Left renal pelvis (tissue), 4 donors: ENCODE measurements at regions not wholly inside any gene's neighbourhood (a gene's known extent, or its start where the extent isn't known, plus 50 kb on each side); places are given as distances from the start of the nearest gene placed in this dataset.

Experiments
- DNase-seq, 4 donors: peaks; one replicate each; pipeline ENCODE4 v3.0.0-alpha.2; 2013; ENCODE audit warnings: low read depth in 4 of 4, low spot score in 3 of 4

DNA sequence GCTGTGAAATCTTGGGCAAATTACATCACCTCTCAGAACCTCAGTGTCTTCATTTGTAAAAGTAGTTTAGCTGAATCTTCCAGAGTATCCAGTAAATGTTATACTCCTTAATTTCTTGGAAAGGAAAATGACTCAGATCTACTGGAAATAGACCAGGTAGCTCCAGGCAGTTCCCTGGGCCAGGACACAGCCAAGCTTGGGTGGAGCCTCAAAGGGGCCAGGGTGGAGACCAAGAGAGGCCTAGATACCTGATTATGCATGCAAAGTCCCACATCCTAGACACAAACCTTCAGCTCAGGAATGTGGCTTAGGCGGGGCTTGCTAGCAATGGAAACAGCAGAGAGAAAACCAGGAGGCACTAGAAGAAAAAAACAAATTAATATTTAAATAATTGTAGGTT lies 272.8 kb downstream of the MAFB start:
- no peak for DNase-seq

DNA sequence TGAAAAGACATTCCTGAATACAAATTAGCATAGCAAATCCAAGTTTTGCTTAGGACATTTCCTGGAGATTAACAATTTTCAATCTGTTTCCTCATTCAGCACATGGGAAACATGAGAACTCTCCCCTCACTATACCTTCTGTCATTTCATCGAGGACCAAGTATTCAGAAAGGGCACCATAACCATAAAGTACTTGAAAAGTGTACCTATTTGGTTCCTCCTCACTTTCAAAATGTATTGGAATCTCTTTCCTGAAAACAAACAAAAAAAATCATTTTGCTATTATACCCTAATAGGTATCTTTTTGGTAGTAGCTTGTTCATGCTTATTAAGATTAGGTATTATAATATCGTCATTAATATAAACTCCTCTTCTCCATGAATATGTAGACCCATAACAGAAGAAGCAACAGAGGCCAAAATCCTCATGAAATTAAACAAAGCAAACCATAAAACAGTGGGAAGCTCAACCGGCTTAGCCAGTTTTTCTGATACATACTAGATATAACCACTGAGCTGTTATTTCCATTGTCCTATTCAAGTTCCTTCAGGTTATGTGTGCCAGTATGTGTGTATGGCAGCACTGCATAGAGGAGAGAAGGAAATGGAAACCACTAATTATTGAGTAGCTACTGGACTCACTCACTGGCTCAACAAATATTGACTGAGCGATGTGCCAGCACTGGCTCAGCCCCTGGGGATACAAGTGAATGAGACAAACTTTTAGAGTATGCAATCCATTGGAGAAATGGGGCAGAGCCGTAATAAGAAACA lies 274.0 kb downstream of the MAFB start:
- DNase-seq: no peak

DNA sequence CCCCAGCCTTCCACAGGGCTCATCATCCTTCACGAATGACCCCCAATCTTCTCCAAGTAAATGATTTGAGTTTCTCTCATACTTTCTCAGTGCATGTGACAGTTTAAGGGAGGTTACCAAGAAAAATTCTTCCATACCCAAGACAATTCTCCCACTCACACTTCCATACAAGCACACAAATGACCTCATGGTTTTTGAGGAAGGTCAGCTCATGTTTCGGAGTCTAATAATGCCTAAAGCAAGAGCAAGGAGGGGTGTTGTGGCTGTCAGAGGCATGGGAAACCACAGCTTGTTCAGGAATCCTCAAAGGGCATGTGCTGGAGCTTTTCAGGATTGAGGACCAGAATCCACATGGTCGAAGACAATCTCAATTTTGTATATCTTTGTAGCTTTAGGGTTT lies 279.0 kb downstream of the MAFB start:
- no peak for DNase-seq

DNA sequence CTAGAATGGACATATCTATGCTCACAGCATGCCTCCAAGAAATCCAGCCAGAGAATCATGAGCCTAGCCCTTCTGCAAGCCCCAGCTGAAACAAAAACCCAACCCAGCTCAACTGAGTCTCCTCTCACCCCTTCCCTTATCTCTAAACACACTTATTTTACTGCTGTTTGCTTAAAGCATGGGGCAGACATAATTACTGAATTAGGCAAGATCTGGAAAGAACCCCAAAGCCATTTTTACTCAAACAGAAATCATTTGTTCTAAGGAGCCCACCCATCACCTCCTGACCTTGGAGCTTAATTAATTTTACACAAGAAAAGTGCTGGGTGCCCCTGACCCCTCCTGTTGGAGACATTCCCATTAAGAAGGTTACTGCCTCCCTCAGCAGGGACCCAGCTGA lies 291.6 kb downstream of the MAFB start:
- no peak for DNase-seq

DNA sequence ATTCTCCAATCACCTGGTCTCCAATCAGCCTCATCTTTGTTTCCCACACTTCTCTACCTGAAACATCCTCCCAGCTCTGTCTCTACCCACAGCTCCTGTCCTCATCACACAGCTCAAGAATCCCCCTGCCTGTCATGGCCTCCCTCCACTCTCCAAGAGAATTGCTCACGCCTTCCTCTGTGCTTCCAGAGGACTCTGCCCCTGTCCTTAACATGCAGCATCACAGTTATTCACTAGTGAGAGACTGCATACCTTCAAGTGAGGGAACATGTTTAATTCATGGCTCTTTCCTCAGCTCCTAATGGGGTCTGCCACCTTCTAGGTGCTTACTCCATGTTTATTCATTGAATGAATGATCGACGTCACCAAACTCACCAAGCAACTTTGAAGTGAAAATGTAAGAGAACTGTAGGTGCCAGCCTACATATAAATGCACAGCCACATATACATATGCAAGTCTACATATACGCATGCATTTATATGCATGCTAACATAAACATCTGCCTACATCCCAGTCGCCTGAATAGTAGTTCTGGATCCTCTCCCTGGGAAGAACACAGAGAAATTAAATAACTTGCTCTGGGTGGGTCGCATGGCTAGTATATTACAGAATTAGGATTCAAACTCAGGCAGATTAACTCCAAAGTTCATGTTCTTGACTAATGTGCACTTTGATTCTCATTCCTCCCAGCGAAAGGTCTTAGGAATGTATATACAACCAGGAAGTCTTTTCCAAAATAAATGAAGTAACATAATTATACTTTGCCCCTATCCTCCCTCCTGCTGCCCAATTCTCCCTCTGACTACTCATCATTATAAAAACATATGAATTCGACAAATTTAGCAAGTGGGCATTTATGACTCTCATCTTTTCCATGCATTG lies 295.6 kb downstream of the MAFB start:
- DNase-seq: no peak

DNA sequence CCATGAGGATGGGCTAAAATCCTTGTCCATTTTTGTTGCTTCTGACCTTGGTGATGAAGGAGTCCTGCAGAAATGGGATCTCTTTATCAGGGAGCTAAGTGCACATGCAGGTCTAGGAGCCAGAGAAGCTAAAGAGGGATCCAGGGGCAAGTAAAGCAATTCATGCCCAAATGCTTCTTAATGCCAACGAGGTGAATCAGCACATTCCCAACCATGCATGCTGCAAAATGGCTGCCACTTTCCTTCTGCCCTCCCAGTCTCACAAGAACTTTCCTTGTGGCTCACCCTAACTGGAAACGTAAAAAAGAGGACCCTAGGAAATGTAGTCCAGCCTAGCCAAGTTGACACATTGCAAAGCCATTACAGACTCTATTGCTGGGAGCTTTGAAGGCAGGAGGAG lies 298.4 kb downstream of the MAFB start:
- no peak for DNase-seq

DNA sequence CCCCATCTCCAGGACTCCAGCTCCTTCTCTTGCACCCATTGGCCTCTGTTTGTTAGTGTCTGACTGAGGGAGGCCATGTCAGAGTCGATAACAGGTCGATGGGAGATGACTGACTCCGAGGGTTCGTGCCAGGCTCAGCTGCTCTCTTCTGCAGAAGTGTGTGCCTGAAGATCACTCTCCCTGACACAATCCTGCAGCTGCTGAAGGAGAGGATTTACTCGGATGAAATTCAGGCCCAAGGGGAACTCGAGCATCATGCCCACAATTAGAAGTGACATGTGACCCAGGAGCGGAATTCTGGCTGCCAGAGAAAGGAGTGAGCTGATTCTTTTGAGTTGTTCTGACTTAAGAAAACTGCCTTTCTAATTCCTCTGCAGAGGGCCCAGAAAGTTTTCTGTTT lies 318.2 kb downstream of the MAFB start:
- no peak for DNase-seq

DNA sequence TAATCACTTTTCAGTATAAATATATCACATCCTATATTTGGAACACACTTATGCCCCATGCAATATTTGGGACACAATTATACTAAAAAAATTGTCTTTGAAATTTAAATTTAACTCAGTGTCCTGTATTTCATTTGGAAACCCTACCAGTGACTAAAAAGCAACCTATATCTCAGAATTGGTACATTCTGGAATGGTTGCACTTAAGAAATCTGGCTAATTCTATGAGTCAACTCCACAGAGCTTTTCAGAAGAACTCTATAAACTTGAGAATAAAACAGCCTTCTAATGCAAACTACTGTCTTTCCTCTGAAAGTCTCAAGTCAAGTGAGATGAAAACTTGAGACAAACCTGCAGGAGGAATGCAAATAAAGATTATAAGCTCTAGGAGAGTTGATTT lies 320.2 kb downstream of the MAFB start:
- no peak for DNase-seq

DNA sequence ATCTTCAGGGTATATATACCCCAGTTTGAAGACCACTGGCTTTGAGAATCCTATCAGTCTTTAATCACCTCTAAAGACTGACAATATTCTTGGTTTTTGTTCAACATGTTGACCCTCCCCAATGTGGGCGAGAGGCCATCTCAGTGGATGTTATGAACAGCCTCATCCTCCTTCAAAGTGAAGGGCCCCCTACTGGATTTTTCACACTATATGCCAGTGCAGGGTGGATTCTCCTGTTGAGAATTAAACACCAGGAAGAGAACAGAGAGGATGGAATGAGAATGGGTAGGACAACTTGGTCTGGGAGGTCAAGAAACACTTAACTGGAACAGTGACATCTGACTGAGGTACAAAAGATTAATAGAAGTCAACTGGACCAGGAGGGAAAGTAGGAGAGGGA lies 327.1 kb downstream of the MAFB start:
- DNase-seq: no peak

DNA sequence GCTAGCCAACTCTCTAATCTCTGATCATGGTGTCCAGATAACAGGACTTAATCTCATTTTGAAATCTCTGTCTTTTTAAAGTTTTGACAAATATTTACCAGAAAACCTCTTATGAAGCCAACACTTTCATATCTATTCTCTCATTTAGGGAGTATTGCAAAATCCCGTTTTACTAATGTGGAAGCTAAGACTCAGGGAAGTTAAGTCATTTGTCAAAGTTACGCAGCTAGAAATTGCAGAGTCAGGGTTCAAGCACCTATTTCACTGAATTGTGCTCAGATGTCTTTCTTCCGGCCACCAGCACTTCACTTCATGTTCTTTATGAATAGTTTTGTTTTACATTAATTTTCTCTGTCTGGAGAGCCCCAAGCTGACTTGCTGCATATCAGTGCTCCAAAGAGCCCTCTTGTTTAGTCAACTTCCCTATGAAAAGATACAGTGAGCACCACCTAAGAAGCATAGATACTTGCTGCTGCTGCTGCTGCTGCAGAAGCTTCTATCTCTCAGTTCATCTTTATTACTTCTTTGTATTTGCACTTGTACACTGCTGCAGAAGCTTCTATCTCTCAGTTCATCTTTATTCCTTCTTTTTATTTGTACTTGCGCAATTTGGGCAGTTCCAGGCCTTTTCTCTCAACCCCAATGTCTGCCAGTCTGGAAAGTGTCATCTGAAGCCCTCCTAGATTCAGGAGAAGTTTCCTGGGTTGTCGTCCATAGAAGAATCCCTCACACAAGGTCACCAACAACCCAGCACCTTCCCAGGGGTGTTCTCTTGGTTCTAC lies 329.7 kb downstream of the MAFB start:
- no peak for DNase-seq

DNA sequence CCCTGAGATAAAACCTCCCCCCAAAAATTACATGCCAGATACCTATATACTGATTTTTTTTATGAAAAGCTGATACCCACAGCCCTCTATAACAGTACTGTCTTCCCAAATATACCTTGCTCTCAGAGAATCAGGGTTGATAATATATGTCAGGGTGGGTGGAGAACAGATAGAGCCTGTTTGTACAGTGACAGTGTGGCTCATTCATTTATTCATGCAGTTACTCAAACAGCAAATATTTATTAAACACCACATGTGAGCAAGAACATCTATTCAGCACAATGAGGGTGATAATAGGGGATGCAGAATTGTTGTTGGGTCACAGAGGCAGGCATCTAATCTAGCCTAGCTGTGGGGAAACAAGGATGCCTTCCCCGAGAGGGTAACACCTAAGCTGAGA lies 334.2 kb downstream of the MAFB start:
- no peak for DNase-seq

DNA sequence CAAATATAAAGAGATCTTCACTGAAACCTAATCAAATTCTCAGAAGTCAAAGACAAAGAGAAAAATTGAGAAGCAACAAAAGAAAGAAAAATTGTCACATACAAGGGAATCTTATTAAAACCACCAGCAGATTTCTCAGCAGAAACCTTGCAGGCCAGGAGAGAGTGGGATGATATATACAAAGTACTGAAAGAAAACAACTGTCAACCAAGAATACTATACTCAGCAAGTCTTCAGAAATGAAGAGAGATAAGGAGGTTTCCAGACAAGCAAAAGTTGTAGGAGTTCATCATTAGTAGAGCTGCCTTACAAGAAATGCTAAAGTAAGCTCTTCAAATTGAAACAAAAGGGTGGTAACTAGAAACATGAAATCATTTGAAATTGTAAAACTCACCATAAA lies 345.6 kb downstream of the MAFB start:
- DNase-seq: no peak

DNA sequence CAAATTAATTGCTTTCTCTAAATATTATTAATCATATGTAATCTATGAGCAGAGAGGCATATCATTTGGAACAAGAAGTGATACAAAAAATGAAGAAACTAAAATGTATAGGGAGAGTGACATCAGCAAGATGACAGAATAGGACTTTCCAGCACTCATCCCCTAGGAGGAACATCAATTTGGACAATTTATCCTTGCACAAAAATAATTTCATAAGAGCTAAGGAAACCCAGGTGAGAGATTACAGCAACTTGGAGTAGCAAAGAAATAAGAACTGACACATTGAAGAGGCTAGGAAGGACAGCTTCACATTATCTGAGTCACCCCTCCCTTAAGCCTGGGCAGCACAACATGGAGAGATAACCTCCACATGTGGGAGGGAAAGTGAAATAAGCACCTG lies 347.5 kb downstream of the MAFB start:
- DNase-seq: no peak

DNA sequence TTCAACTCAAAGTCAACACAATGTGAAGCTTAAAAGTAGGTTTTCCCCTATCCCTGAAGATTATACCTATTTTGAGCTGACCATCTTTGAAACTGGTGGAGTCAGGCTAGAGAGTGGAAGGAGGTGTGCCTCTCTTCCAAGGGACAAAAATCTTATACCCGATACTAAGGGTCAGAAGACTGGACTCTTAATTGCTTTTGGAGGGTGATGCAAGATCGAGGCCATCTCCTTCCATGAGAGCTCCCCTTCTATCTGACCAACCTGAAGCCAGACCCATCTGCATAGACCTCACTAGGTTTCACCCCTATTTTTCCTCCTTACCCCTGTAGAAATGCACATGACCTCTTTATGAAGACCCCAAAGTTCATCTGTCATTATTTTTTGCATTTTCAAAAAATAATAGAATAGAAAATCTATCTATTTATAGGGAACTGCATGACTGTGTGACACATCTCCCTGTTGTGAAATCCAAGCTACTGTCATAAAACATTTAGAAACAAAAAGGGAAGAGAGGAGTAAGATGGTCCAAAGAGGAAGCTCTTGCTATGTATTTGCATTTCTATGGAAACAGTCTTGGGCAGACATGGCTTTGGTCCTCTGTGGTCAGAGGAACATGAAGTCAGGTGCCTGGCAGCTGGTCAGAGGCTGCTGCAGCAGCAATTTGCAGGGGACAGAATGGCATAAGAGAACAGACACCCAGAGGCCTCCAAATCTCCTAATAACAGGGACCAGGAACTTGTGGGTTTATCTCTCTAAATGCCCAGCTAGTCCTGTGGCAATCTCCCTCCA lies 349.2 kb downstream of the MAFB start:
- no peak for DNase-seq

DNA sequence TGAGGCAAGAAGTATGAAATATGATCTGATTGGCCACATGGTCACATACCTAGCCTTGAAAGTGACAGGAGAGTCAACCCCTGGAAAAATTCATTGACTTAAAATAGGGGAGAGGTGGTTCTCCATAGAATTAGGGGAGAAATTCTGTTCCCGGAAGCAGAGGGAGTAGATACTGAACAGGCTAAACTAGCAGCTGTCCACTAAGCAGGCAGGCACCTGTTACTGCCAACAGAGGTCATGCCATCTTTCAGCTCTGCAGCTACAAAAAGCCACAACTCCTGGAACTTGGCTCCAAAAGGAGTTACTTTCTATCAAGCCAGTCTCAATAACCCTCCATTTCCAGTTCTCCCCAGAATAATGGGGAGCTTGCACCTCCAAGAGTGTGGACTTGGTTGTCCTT lies 352.5 kb downstream of the MAFB start:
- DNase-seq: no peak

DNA sequence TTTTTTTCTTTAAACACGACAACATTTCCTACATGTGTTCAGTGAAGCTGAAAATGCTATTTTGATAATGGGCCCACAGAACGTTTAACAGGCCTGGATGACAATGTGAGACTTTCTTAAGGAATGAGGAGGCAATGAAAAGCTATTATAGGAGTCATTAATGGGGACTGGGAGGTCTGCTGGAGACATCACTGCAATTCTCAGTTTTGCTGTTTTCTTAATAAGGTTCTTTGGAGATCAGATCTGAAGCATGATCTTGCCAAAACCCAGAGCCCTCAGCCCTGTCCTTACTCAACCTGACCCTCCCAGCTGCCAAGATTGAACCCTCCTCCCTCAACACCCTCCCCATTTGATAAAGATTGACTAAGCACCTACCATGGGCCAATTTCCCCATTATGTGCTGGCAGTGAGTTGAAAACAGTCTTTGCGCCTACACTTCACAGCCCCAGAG lies 353.1 kb downstream of the MAFB start:
- no peak for DNase-seq

DNA sequence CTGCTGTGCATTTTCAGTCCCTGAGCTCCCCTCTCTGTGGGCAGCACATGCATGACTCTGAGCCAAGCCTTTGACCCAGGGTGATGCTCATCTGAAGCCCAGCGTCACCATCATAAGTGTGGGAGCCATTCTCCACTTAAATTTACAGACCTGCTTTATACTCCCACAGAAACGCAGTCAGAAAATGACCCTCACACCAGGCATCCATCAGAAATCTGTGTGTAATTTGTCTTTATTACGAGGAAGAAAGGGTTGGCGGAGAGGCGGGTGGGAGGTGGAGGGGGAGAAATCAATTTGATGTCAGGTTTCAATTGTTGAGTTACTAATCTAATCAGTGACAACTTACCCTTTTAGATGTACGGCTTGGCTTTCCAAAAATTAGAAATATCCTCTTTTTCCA lies 353.6 kb downstream of the MAFB start:
- DNase-seq: no peak

DNA sequence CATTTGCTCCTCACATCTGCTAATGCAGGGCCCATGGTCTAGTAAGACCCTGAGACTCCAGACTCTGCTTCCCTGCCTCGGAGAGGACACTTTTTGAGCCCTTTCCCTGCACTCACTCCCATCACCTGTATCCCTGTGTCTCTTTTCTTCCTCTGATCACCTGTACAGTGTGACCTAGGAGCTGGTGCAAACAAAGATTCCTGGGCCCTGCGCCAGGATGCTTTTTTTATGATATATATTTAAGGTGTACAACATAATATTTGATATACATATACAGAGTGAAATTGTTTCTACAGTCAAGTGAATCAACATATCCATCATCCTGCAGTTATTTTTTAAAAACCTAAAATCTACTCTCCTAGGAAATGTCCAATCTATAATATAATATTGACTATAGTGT lies 355.4 kb downstream of the MAFB start:
- no peak for DNase-seq

DNA sequence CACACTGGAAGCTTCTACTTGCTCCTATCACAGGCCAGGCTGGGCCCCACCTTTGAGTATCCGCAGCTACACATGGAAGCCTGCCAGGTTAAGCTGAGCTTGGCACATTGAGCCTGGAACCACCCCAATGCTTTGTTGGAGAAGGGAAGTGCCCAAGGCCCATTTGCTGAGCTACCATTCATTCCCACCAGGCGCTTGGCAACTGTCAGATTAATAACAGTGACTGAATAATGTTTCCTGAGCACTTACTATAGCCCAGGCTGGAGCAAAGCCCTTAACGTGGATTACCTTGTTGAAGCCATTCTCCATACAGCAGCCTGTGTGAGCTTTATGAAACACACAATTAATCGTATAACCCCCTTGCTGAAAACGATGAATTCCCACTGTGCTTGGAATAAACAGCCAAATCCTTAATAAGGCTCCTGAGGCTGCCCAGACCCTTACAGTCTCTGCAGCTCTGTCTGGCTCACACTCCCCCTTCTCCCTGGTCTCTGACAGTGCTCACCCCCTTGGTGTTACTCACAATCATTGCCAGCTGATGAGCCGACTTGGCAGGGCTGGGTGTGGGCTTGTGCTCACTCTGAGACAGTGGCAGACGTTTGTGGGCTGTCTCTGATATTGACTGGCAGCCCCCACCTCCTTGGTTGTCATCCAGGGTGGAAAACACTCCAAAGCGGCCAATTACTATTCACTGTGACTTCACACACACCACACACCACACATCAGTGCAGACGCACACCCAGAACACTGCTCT lies 357.1 kb downstream of the MAFB start:
- no peak for DNase-seq

DNA sequence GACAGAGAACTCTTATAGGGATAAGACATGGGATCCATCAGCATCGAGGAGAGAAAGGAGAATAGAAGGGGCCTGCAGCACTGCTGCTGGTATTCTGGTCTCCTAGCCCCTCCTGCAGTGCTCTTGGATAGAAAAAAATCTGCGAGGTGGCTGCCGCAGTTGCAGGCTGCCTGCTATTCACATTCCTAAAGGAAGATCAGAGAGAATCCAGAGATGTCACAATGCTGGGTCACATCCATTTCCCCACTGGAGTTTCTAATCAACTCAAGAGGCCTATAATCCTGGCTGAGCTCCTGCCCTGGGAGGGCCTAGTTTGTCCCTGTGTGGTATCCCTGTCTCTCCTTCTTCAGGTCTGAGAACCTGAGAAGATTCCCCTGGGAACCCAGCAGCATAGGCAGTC lies 357.8 kb downstream of the MAFB start:
- DNase-seq: no peak
